Tibial nerve (tissue), 4 donors: ENCODE measurements at regions not wholly inside any gene's neighbourhood (a gene's known extent, or its start where the extent isn't known, plus 50 kb on each side); places are given as distances from the start of the nearest gene placed in this dataset.

Experiments
- DNase-seq, 2 donors: peaks; one replicate each; pipeline ENCODE4 v3.0.0-alpha.2; 2019; ENCODE audit warnings: low spot score in 2 of 2
- H3K27ac ChIP-seq, 4 donors: fragments of 200-600 bp; sonication (generic) in 3 of 4; one replicate each; pipeline ENCODE4 v1.5.1; 2017 to 2019; ENCODE audit warnings: mild to moderate bottlenecking in 1 of 4
- H3K27me3 ChIP-seq, 2 donors: fragments of 200-600 bp; sonication (generic) in 1 of 2; one replicate each; pipeline versions ENCODE4 v1.5.1 to v1.6.0; 2017 to 2019
- H3K36me3 ChIP-seq, 3 donors: fragments of 200-600 bp; sonication (generic); one replicate each; pipeline ENCODE4 v1.5.1; 2018 to 2019
- H3K4me1 ChIP-seq, 4 donors: fragments of 200-600 bp; sonication (generic) in 3 of 4; one replicate each; pipeline ENCODE4 v1.5.1; 2017 to 2019
- H3K4me3 ChIP-seq, 4 donors: fragments of 200-600 bp; sonication (generic) in 3 of 4; one replicate each; pipeline ENCODE4 v1.5.1; 2017 to 2019; ENCODE audit warnings: mild to moderate bottlenecking in 1 of 4, moderate library complexity in 1 of 4
- H3K9me3 ChIP-seq, 4 donors: fragments of 200-600 bp; sonication (generic) in 3 of 4; one replicate each; pipeline ENCODE4 v1.5.1; 2017 to 2019
- EP300 ChIP-seq, 2 donors: sonication (generic); formaldehyde crosslinking; IDR thresholded peaks; one replicate each; pipeline ENCODE4 v1.6.1; 2017; ENCODE audit warnings: antibody characterized with exemption in 2 of 2, mild to moderate bottlenecking in 1 of 2
- POLR2A ChIP-seq, 2 donors: fragments of 450-650 bp; IDR thresholded peaks; one replicate each; pipeline ENCODE4 v1.6.1; 2017; ENCODE audit warnings: antibody characterized with exemption in 2 of 2, mild to moderate bottlenecking in 2 of 2, moderate library complexity in 2 of 2
- WGBS, 2 donors: methylation state at CpG; one replicate each; pipeline ENCODE4 v1.1.5; 2018; 5-methylcytosine and 5-hydroxymethylcytosine counted together
- TF ChIP-seq, protein P1 (sequence below), 5 experiments: fragments of 200-600 bp in 3 of 5; fragments of 450-650 bp in 2 of 5; sonication (generic) in 3 of 5; IDR thresholded peaks; one replicate each; pipeline ENCODE4 v1.5.1; 2016 to 2019; ENCODE audit warnings: antibody characterized with exemption in 5 of 5, mild to moderate bottlenecking in 3 of 5, moderate library complexity in 2 of 5

GRCh38 chr21:25426580-25426979 is 180.7 kb downstream of the MRPL39 start:
- DNase-seq = no peak
- Histone ChIP-seq H3K36me3 (no peaks in the 10 kb centered on the region), H3K4me1 (no peaks in the 10 kb centered on the region), H3K4me3 (no peak overlapping the region), H3K27ac (no peak overlapping the region), H3K9me3 (no peaks in the 10 kb centered on the region), H3K27me3 (no peaks in the 10 kb centered on the region)
- WGBS, 2 donors = 90 to 91% methylated on average over 4 of the region's 4 CpGs
- no peak for TF ChIP-seq EP300 (IDR thresholded peaks at IDR 0.05)
- TF ChIP-seq POLR2A (IDR thresholded peaks at IDR 0.05) = no peak
- TF ChIP-seq, protein P1, sequence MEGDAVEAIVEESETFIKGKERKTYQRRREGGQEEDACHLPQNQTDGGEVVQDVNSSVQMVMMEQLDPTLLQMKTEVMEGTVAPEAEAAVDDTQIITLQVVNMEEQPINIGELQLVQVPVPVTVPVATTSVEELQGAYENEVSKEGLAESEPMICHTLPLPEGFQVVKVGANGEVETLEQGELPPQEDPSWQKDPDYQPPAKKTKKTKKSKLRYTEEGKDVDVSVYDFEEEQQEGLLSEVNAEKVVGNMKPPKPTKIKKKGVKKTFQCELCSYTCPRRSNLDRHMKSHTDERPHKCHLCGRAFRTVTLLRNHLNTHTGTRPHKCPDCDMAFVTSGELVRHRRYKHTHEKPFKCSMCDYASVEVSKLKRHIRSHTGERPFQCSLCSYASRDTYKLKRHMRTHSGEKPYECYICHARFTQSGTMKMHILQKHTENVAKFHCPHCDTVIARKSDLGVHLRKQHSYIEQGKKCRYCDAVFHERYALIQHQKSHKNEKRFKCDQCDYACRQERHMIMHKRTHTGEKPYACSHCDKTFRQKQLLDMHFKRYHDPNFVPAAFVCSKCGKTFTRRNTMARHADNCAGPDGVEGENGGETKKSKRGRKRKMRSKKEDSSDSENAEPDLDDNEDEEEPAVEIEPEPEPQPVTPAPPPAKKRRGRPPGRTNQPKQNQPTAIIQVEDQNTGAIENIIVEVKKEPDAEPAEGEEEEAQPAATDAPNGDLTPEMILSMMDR (IDR thresholded peaks at IDR 0.05) = no peak

GRCh38 chr21:25425156-25425555 is 182.1 kb downstream of the MRPL39 start:
- 78 to 80% methylated on average over 2 of the region's 2 CpGs for WGBS, 2 donors
- Histone ChIP-seq H3K36me3 (no peaks in the 10 kb centered on the region), H3K9me3 (no peaks in the 10 kb centered on the region), H3K27me3 (no peaks in the 10 kb centered on the region), H3K27ac (no peak overlapping the region), H3K4me3 (no peak overlapping the region), H3K4me1 (no peaks in the 10 kb centered on the region)
- TF ChIP-seq POLR2A (IDR thresholded peaks at IDR 0.05) (no peak), EP300 (IDR thresholded peaks at IDR 0.05) (no peak)
- TF ChIP-seq, protein P1 (IDR thresholded peaks at IDR 0.05) = no peak
- DNase-seq = no peak

DNA sequence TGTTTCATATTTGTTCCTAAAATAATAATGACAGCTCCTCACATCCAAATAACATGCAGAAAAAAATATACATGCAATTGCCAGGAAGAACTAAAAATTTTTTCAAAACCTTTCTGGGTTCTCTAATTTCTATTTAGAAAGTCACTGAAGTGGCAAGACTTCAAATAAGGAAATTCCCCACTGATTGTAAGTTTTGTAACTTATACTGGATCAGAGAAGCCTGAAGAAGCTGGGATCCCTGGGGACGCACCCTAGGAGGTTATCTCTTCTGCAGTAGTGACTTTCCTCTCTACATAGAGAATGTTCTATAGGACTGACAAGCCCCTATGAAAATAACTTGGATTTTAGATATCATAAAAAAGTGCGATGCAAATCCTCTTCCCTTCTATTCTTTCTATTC is 182.6 kb downstream of the MRPL39 start:
- Histone ChIP-seq H3K36me3 (no peaks in the 10 kb centered on the region), H3K27me3 (no peaks in the 10 kb centered on the region), H3K4me1 (no peaks in the 10 kb centered on the region), H3K4me3 (no peak overlapping the region), H3K9me3 (no peaks in the 10 kb centered on the region), H3K27ac (no peak overlapping the region)
- DNase-seq = no peak
- no peak for TF ChIP-seq EP300 (IDR thresholded peaks at IDR 0.05)
- TF ChIP-seq, protein P1 (IDR thresholded peaks at IDR 0.05) = no peak
- no peak for TF ChIP-seq POLR2A (IDR thresholded peaks at IDR 0.05)
- 87% methylated on average over 2 of the region's 2 CpGs for WGBS, 2 donors

DNA sequence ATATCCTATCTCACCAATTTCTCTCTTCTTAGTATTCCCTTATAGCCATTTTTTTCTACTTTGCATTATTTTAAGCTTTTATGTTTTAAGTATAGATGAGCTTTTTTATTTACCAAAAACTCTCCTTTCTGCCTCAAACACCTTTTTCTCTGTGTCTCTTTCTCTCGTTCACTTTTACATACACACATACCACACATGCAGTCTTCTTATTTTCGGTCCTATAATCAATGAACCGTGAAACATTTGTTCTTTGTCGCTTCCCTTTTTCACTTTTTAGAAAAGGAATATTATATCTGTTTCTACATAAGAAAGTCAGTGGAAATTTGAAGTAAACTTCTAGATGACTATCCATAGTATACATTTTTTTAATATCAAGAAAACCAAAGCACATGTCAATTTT is 183.2 kb downstream of the MRPL39 start:
- no peaks in the 10 kb centered on the region for H3K27me3 ChIP-seq
- DNase-seq = no peak
- no peaks in the 10 kb centered on the region for H3K4me1 ChIP-seq
- H3K4me3 ChIP-seq = no peak overlapping the region
- H3K27ac ChIP-seq = no peak overlapping the region
- H3K9me3 ChIP-seq = no peaks in the 10 kb centered on the region
- 84 to 85% methylated on average over 4 of the region's 4 CpGs for WGBS, 2 donors
- TF ChIP-seq POLR2A (IDR thresholded peaks at IDR 0.05) (no peak), EP300 (IDR thresholded peaks at IDR 0.05) (no peak)
- TF ChIP-seq, protein P1 (IDR thresholded peaks at IDR 0.05) = no peak
- H3K36me3 ChIP-seq = no peaks in the 10 kb centered on the region

DNA sequence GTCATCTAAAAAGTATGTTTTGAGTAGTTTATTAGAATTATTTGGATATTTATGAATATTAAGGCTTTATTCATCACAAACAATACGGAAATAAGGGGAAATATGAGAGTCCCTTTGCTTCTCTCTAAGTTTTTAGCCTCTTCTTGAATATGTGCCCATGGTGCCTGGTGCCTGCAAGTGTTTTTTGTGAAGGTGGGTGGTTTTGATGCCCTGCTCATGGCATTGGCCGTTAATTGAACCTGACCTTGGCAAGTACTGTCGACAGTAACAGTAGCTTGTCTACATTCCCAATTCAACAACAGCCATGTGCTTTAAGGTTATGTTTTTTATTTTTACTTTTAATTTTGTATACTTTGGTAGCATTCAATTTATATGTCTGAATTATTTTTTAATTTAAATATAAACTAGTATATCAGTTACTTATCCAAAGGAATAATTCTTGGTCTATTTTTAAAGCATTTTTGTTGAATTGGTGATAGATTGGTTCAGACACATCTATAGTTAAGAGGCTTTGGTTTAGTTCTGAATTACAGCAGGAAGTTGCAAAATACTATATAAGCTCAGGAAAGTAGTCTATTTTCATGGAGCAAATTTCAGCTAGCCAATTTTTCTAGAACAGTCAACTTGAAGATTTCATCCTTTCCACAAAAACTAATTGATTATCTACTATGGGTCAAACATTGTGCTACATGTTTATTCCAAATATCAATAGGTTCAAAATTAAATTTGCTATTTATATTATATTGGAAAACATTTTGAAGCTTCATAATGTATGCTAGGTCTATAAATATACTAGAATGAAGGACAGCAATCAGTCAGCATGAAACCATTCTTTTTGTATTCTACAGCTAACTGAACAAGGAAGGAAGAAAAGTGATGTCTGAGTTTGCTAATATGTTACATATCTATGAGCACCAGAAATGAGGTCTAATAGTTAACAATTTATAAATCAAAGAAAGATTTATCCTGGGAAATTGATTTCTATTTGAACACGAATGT is 184.4 kb downstream of the MRPL39 start:
- H3K36me3 ChIP-seq = no peaks in the 10 kb centered on the region
- H3K4me3 ChIP-seq = no peak overlapping the region
- no peak for DNase-seq
- no peak overlapping the region for H3K27ac ChIP-seq
- no peaks in the 10 kb centered on the region for H3K9me3 ChIP-seq
- H3K27me3 ChIP-seq = no peaks in the 10 kb centered on the region
- H3K4me1 ChIP-seq = no peaks in the 10 kb centered on the region
- TF ChIP-seq, protein P1 (IDR thresholded peaks at IDR 0.05) = no peak
- TF ChIP-seq POLR2A (IDR thresholded peaks at IDR 0.05) (no peak), EP300 (IDR thresholded peaks at IDR 0.05) (no peak)
- 83 to 85% methylated on average over 4 of the region's 4 CpGs for WGBS, 2 donors
